HG03196 (cell line): ENCODE measurements at regions not wholly inside any gene's neighbourhood (a gene's known extent, or its start where the extent isn't known, plus 50 kb on each side); places are given as distances from the start of the nearest gene placed in this dataset.

Source experiments
- ATAC-seq: cut with Tn5 transposase; IDR thresholded peaks from one replicate; pipeline ENCODE4 v1.9.1; 2021; ENCODE audit not compliant: unreplicated experiment

DNA sequence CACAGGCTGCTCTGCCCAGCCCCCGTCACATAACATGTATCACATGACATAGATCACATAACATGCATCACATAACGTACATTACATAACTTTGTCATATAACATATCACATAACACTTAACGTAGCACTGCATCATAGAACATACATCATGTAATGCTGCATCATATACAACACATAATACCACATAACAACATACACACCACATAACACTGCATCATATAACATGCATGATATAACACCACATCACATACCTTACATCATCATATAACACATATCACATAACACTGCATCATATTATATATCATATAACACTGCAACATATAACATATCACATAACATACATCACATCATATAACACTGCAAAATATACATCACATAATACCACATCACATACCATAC is 83.8 kb downstream of the AXIN2 start:
- ATAC-seq, result no peak

DNA sequence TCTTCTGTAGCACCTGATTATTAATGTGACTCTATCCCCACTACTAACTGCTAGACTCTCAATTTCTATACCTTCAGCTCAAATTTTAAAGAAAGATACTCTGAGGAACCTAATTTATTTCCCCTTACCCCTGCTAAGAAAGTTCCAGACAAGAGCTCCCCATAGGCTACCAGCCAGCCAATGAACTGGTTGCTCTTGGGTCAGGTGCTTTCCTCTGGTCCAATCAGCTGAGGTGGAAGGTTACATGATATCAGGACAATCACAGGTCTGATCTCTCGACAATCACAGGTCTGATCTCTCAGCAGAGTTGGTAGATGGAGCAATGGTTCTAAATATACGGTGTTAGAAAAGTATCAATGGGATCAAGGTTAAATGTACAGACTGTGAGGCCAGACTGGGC is 86.8 kb downstream of the AXIN2 start:
- ATAC-seq, result no peak

DNA sequence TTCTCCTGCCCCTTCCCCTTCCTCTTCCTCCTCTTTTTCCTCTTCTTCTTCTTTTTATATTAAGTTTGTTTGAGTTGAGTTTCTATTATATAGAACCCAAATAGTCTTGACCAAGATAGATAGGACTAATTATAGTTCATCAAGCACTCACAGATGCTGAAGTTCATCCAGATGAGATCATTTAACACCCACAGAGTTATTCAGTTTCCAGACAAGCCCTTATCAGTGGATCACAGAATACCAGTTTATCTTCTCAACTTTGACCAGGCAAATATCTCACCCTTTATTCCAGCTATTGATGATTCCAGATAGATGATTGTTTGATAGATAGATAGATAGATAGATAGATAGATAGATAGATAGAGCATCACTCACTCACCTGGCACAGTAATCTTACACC is 87.5 kb downstream of the AXIN2 start:
- no peak for ATAC-seq

DNA sequence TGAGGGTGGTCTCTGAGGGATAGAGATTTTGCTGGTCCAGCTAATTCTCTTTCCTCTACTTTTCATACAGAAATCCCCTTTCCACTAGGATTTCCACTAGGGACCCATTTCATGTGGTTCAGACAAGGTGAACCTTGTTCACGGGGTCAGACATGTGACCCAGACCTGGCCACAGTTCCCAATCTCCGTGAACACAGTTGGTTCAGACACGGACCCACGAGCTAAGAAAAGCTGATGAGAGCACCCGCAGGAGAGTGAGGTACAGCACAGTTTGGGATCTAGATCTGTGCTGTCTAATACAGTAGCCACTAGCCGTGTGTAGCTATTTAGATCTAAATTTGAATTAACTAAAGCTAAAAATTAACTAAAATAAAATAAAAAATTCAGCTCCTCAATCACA is 88.1 kb downstream of the AXIN2 start:
- ATAC-seq, result no peak

DNA sequence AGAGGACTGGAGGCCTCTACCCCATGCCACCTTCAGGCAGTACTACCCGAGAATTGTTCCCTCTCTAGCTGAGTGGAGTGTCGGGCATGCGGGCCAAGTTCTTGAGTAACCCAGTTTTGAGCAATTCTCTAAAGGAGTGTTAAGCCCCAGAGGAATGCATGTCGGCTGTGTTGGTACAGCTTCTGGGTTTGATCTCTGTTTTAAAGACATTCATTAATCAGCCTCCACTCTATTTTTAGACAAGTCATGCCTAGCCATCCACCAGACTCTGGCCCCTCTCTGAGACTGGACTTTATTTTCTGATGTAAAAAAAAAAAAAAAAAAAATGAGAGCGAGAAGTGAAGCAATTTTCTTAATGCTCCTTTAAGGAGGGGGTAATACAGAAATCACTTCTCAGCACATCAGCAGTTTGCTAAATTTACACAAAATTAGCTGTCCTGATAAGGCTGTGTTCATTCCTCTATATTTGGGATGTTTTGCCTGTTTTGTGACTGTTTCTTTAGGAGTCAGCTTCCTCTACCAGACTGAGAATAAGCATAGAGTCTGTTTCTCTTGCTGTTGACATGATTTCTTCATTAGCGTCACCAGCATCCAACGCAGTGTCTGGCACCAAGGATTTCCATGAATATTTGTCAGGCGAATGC is 88.7 kb downstream of the AXIN2 start:
- no peak for ATAC-seq

DNA sequence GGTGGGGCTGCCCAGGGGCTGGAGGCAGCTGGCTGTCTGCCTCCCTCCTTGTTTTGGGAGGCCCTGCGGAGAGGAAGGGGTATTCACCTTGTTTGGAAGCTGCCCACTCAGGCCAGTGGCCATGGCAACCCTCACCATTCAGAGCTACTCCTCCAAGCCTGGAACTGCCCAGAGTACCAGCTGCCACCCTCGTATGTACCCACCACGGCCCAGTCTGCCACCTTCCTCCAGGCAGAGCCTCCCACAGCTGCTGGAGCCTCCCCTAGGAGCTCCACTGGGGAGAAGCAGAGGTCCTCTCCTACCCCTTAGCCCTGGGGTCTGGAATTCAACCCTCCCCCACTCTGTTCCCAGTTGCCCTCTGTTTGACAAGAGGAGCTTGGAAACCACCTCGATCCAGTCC is 90.7 kb downstream of the AXIN2 start:
- ATAC-seq, result no peak

GRCh38 chr17:65468321-65468720 is 93.1 kb downstream of the AXIN2 start:
- no peak for ATAC-seq

GRCh38 chr17:65467156-65467555 is 94.3 kb downstream of the AXIN2 start:
- no peak for ATAC-seq

GRCh38 chr17:65466547-65466946 is 94.9 kb downstream of the AXIN2 start:
- ATAC-seq, result no peak

DNA sequence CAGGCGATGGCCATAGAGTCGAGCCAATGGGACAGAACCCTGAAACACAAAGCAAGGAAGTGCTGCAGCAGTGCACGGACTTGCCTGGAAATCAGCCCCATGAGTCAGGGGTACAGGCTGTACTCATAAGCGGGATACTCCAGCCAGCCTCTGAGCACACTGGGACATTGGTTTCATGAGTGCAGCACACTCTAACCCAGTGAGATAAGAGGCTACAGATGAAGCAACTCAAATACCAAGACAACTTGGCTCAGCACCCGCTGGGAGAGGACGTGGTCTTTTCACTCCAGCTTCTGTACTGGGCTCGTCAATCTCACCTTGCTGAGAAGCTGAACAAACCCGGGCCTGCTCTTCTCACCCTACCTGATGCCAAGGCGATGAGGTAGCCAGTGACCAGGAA is 98.2 kb downstream of the AXIN2 start:
- no peak for ATAC-seq

- no peak for ATAC-seq
Observed at GRCh38 chr17:65459677-65460347, 101.6 kb downstream of the AXIN2 start.

DNA sequence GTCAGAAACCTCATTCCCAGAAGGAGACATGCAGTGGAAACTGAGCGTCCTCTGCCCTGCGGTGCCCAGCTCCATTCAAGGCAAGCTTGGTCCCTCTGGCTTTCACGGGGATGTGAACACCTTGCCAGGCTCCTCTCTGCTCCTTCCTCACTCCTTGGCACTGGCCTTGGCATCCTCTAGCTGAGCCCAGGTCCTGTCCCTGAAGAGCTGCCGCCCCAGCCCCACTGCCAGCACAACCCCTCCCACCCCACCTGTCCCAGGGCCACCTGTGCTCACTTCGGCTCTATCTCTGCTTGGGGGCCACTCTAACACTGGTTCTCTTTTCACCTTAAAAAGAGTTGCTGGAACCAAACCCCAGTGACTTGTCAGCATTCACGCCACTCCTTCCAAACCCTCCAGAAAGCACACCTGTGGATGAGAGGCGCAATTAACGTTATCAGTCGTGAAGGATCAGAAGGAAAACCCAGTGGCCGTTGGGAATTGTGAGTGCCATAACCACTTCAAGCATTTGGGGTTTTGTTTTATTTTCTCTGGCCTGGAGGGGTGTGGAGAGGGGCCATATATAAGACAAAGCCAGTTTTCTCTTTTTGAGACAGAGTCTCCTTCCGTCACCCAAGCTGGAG is 103.7 kb downstream of the AXIN2 start:
- no peak for ATAC-seq

DNA sequence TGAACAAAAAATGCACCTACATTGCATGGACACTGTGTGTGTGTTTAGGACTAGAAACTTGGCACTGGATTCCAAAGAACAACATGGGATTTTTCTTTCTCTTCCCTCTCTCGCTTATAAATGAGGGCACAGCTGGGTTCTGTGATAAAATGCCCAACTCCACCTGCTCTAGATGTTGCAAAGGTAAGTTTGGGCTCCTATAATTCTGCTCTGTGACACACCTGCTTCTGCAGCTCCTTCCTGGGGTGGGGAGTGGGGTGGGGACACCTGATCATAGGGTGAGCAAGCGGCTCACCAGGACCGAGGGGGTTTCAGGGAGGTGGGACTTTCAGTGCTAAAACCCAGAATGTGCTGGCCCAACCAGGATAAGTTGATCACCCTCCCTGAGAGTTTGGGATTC is 104.3 kb downstream of the AXIN2 start:
- ATAC-seq, result no peak

DNA sequence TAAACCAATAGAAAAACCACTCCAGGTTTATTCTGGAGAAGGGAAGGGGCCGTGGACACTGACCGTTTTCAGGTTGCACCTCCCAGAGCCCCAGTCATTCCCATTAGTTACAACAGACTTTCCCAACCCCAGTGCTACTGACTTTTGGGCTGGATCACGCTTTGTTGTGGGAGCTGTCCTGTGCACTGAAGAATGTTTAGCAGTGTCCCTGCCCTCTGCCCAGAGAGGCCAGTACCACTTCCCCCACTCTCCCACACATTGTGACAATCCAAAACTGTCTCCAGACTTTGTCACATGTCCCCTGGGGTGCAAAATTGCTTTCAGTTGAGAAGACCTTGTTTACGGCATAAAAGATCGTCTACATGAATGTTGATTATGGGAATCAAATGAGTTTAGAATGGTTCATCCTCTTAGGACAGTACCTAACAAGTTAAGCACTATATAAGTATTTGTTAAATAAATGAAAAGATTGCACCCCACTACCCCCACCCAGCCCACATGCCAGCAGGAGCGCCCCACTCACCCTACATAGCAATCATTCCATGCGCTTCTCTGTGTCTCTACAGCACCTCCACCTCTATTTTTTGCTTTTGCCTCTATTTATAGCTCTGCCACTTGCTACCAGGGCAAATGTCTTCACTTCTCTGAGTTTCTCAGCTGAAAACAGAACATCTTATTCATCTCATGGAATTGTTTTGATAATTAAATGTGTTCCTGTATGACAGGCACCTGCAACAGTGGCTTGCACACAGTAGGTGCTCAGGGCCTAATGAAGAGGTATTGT is 104.9 kb downstream of the AXIN2 start:
- no peak for ATAC-seq

DNA sequence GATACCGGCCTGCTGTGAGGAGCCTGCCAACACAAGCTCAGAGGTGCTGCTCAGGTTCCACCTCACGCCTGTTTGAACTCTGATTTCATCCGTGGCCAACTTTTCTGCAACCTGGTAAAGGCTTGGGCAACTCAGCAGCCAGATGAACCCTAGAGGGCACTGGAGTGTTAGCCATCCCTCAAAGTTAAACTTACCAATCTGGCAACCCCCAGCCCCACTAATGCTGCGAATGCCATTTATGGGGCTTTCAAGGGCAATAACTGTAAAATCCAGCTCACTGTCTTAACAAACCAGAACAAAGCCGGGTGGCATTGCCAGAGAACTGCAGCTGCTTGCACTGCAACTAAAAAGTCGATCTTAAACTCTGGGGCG is 105.5 kb downstream of the AXIN2 start:
- ATAC-seq, result no peak

GRCh38 chr17:65455154-65455971 is 106.1 kb downstream of the AXIN2 start:
- ATAC-seq, result no peak

- no peak for ATAC-seq
Observed at GRCh38 chr17:65453204-65453931, 108.1 kb downstream of the AXIN2 start.

GRCh38 chr17:65449495-65449894 is 112.0 kb downstream of the AXIN2 start:
- no peak for ATAC-seq

GRCh38 chr17:65447823-65448222 is 113.6 kb downstream of the AXIN2 start:
- ATAC-seq, result no peak

DNA sequence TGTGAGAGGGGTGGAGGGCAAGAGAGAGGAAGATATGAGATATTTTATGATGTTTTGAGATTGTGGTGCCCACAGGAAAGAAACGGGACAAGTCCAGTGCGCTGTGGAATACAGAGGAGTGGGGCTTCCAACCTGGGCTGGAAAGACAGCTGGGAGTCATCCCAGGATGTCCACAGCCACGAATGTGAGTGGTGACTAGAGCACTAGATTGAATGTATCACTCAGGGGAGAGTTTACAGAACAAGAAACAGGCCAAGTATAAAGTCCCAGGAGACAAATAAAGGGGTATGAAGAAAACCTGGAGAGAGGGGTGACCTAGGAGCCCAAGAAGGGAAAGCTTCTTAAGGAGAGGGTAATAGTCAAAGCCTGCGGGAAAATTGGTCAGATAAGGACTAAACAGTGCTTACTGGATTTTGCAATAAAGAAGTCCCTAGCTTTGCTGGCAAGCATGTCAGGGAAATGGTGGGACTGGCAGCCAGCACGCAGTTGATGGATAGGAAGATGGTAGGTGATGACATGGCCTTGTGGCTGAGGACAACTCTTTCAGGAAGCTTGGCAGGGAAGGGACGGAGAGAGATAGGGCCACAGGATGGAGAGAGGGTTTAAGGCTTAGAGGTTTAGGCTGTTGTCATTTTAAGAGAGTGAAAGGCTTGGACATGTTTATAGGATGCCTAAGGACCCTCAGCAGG is 114.5 kb downstream of the AXIN2 start:
- no peak for ATAC-seq
